ENCODE measurements at regions not wholly inside any gene's neighbourhood (a gene's known extent, or its start where the extent isn't known, plus 50 kb on each side); places are given as distances from the start of the nearest gene placed in this dataset.

- TF ChIP-seq CTCF (conservative IDR thresholded peaks at IDR 0.05; ENCODE audit: low read depth in 2 of 2) (no peak), POLR2AphosphoS5 (IDR thresholded peaks at IDR 0.05; ENCODE audit: low read depth) (no peak), EZH2 (IDR thresholded peaks at IDR 0.05; ENCODE audit: low read depth, unreplicated experiment) (no peak), EZH2phosphoT487 (IDR thresholded peaks at IDR 0.05; ENCODE audit: unreplicated experiment) (no peak), STAT1 (IDR thresholded peaks at IDR 0.05; ENCODE audit: unreplicated experiment) (no peak), CREB1 (CRISPR knock-in tag; IDR thresholded peaks at IDR 0.05; ENCODE audit: low read depth) (no peak), ZNF331 (CRISPR knock-in tag; IDR thresholded peaks at IDR 0.05; ENCODE audit: low read depth) (no peak), JUNB (IDR thresholded peaks at IDR 0.05; ENCODE audit: unreplicated experiment) (no peak)
- TF ChIP-seq, protein P1, sequence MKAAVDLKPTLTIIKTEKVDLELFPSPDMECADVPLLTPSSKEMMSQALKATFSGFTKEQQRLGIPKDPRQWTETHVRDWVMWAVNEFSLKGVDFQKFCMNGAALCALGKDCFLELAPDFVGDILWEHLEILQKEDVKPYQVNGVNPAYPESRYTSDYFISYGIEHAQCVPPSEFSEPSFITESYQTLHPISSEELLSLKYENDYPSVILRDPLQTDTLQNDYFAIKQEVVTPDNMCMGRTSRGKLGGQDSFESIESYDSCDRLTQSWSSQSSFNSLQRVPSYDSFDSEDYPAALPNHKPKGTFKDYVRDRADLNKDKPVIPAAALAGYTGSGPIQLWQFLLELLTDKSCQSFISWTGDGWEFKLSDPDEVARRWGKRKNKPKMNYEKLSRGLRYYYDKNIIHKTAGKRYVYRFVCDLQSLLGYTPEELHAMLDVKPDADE (IDR thresholded peaks at IDR 0.05), result no peak
- TF ChIP-seq, protein P2, sequence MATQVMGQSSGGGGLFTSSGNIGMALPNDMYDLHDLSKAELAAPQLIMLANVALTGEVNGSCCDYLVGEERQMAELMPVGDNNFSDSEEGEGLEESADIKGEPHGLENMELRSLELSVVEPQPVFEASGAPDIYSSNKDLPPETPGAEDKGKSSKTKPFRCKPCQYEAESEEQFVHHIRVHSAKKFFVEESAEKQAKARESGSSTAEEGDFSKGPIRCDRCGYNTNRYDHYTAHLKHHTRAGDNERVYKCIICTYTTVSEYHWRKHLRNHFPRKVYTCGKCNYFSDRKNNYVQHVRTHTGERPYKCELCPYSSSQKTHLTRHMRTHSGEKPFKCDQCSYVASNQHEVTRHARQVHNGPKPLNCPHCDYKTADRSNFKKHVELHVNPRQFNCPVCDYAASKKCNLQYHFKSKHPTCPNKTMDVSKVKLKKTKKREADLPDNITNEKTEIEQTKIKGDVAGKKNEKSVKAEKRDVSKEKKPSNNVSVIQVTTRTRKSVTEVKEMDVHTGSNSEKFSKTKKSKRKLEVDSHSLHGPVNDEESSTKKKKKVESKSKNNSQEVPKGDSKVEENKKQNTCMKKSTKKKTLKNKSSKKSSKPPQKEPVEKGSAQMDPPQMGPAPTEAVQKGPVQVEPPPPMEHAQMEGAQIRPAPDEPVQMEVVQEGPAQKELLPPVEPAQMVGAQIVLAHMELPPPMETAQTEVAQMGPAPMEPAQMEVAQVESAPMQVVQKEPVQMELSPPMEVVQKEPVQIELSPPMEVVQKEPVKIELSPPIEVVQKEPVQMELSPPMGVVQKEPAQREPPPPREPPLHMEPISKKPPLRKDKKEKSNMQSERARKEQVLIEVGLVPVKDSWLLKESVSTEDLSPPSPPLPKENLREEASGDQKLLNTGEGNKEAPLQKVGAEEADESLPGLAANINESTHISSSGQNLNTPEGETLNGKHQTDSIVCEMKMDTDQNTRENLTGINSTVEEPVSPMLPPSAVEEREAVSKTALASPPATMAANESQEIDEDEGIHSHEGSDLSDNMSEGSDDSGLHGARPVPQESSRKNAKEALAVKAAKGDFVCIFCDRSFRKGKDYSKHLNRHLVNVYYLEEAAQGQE (IDR thresholded peaks at IDR 0.05; ENCODE audit: unreplicated experiment), result no peak
Observed at GRCh38 chr2:138364554-138365162, 136.9 kb upstream of the SPOPL start.

All from GM23338 (cell line).